ENCODE measurements at regions not wholly inside any gene's neighbourhood (a gene's known extent, or its start where the extent isn't known, plus 50 kb on each side); places are given as distances from the start of the nearest gene placed in this dataset.

DNA sequence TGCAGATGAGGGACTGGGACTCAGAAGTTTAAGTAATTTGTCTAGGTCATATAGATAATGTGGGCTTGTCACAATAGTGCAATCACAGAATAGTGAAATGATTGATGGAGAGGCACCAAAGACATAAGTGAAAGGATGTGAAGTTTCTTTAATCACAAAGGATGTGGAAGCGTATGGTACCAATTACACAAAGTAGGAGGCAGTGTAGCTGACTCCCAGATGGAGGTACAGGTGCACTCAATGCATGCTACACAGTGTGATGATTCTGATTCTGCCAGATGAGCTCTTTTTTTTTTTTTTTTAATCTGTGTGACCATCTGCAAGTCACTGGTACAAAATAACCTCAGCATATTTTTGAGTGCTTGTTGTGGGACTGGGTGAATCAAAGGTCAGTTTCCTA is 411.3 kb downstream of the SPRY1 start:
- DNase-seq (ENCODE audit: low spot score), result no peak

DNA sequence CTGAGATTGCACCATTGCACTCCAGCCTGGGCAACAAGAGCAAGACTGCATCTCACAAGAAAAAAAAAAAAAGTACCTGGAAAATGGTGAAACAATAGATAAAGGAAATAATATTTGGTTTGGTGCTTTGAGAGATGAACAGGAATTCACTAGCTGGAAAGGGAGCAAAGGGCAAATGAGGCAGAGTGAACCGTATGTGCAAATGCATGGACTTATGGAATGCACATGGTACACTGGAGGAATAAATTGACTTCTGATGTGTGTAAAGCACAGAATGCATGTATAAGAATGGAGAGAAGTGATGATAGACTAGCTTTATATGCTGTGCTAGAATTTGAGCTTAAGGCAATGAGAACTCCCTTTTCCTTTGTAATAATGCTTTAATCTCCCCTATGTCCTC is 413.3 kb downstream of the SPRY1 start:
- no peak for DNase-seq (ENCODE audit: low spot score)

DNA sequence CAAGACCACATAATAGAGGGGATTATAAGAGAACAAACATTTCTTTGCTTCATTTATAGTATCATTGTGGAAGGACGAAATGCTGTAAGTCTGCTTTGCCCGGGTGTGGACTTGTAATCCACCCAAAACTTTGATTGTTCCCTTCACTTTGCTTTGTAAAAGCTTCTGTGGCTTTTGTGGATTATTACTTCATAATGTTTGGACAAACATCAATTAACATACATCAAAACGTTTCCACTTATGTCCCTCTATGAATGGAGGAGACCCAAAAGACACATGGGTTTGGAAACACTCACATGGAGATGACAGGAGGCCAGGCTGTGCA is 415.4 kb downstream of the SPRY1 start:
- no peak for DNase-seq (ENCODE audit: low spot score)

GRCh38 chr4:123813901-123814300 is 417.3 kb downstream of the SPRY1 start:
- no peak for DNase-seq (ENCODE audit: low spot score)

- no peak for DNase-seq (ENCODE audit: low spot score)
Observed at GRCh38 chr4:123816462-123816861, 419.9 kb downstream of the SPRY1 start.

GRCh38 chr4:123817025-123817688 is 420.6 kb downstream of the SPRY1 start:
- no peak for DNase-seq (ENCODE audit: low spot score)

DNA sequence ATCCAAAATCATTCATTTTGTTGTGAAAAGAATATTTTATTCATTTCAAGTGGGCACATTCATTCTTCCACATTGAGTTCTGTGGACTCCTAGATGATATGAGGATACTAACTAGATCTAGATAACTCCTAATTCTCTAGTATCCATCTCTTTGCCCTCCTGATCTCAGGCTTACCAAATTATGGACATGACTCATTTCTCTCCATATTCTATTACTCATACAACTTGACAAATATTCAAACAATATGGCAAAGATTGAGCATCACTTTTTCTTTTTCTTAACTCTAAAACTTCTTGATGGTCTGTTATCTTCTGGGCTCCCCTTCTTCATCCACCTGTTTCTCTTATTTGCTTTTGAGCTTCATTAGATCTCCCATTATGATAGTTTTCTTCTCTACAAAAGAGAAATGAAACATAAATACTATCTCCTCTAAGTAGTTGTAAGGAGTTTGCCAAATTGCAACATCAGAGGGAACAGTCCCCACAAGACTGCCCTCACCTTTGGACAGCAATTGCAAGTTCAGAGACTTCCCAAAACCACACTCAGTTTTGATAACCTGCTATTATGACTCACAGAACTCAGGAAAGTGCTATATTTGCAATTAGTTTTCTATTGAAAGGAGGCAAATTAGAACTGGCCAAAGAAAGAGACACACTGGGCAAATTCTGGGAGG is 422.9 kb downstream of the SPRY1 start:
- no peak for DNase-seq (ENCODE audit: low spot score)

GRCh38 chr4:123821861-123822260 is 425.3 kb downstream of the SPRY1 start:
- DNase-seq (ENCODE audit: low spot score), result no peak

DNA sequence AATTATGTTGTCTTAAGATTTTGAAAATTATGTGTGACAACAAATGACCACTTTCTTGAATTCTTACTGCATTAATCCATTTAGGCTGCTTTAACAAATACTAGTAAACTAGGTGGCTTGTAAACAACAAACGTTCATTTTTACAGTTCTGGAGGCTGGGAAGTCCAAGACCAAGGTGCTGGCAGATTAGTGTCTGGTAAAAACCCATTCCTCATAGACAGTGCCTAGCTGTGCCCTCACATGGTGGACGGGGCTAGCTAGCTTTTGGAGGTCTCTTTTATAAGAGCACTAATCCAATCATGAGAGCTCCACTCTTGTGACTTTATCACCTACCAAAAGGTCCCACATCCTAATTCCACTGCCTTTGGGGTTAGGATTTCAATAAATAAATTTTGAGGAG is 425.8 kb downstream of the SPRY1 start:
- DNase-seq (ENCODE audit: low spot score), result no peak

DNA sequence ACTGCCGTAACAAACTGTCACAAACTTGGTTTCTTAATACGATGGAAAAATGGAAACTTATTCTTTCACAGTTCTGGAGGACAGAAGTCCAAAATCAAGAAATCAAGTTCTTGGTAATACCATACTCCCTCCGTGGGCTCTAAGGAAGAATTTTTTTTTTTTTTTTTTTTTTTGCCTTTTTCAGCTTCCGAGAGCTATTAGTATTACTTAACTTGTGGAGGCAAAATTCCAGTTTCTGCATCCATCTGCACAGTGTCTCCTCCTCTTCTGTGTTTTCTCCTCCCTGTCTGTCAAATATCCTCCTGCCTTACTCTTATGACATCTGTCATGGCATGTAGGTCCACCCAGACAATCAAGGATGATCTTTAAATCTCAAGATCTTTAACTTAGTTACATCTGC is 426.6 kb downstream of the SPRY1 start:
- DNase-seq (ENCODE audit: low spot score), result no peak

GRCh38 chr4:123824524-123824923 is 427.9 kb downstream of the SPRY1 start:
- no peak for DNase-seq (ENCODE audit: low spot score)

GRCh38 chr4:123825596-123826291 is 429.1 kb downstream of the SPRY1 start:
- no peak for DNase-seq (ENCODE audit: low spot score)

- no peak for DNase-seq (ENCODE audit: low spot score)
Observed at GRCh38 chr4:123826896-123827295, 430.3 kb downstream of the SPRY1 start.

GRCh38 chr4:123827511-123827910 is 430.9 kb downstream of the SPRY1 start:
- no peak for DNase-seq (ENCODE audit: low spot score)

GRCh38 chr4:123830930-123831329 is 434.3 kb downstream of the SPRY1 start:
- DNase-seq (ENCODE audit: low spot score), result no peak

GRCh38 chr4:123832173-123833026 is 435.8 kb downstream of the SPRY1 start:
- DNase-seq (ENCODE audit: low spot score), result no peak

DNA sequence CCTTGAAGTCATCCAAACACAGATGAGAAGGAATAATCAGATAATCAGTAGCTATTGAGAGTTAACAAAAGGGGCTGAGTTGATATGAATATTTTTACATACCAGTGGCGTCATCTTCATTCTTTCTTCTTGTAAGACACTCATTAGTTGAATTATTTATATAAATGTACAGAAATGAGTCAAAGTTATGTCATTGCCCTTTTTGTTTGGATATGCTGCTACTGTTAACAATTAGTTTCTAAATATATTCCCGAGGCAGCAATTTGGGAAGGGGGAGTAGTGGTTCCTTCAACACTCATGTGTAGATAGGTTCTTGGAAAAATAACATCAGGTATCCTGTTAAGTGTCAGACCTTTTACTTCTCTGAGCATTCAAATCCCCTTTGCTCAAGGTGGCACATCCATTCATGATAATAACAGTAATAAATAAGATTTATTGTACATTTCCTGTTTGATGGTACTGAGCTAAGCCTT is 436.6 kb downstream of the SPRY1 start:
- DNase-seq (ENCODE audit: low spot score), result no peak

DNA sequence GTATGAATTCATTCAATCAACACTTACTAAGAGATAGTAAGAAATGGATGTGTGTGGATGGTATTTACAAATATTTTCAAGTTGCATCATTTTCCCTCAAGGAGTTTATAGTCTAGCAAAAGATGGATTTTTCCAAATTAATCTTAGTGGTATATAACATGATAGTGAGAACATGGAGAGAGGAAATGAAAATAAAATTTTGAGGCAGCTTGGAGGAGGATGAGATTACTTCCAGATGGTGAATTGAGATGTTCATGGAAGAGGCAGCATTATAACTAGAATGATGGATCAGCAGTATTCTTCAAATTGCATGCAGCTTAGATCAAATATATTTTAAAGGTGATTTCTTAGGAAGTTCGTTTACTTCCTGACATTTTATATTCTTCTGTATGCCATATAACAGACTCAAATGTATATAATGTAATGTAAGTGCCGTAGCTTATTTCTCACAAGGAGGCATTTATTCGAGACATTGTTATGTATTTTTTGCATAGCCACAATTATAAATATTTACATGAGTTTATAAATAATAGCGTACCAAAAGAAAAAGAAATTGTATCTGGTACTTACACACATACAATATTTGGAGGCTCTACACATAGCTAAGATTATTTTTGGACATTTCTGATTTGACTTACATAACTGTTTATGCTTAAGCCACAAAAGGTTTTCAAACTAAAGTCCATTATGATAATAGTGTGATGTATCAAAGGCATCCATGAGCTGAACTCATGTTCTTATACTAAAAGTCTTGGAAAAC is 439.4 kb downstream of the SPRY1 start:
- DNase-seq (ENCODE audit: low spot score), result no peak

- no peak for DNase-seq (ENCODE audit: low spot score)
Observed at GRCh38 chr4:123836851-123837595, 440.4 kb downstream of the SPRY1 start.

- no peak for DNase-seq (ENCODE audit: low spot score)
Observed at GRCh38 chr4:123838474-123838873, 441.9 kb downstream of the SPRY1 start.

DNA sequence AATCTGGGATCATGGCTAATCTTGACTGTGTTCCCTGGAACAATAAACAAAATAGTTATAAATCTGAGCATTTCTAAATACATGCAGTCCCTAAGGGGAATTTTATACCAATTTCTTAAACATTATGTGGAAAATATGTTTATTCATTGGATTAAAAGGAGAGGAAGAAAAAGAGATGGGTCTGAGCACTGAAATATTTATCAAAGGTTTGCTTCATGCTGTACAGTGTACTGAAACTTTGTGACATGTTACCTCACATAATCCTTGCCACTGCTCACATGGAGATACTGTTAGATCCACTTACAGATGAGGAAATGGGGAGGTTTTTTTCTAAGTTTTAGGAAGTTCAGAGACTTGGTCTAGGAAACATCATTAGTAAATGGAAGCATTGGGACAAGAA is 443.6 kb downstream of the SPRY1 start:
- no peak for DNase-seq (ENCODE audit: low spot score)
